NB4 (cell line): ENCODE measurements at regions not wholly inside any gene's neighbourhood (a gene's known extent, or its start where the extent isn't known, plus 50 kb on each side); places are given as distances from the start of the nearest gene placed in this dataset.

Experiments
- DNase-seq: peaks from one replicate; pipeline ENCODE4 v3.0.0; 2010; ENCODE audit warnings: low read depth
- H3K4me3 ChIP-seq: one replicate; pipeline ENCODE4 v1.5.1; 2011; ENCODE audit warnings: mild to moderate bottlenecking, low read depth, low read length, moderate library complexity
- MYC ChIP-seq: IDR thresholded peaks from 2 replicates; pipeline ENCODE4 v1.6.1; 2011; ENCODE audit warnings: low read depth, low read length
- POLR2A ChIP-seq: IDR thresholded peaks from 2 replicates; pipeline ENCODE4 v1.6.1; 2011; ENCODE audit warnings: mild to moderate bottlenecking; ENCODE audit not compliant: insufficient read length; ENCODE audit errors: extremely low read depth
- TF ChIP-seq, protein P1 (sequence below): IDR thresholded peaks from one replicate; pipeline ENCODE4 v1.5.1; 2012; ENCODE audit warnings: low read depth, low read length
- TF ChIP-seq, protein P2 (sequence below): IDR thresholded peaks from 2 replicates; pipeline ENCODE4 v1.6.1; 2011; ENCODE audit warnings: low read depth, low read length

DNA sequence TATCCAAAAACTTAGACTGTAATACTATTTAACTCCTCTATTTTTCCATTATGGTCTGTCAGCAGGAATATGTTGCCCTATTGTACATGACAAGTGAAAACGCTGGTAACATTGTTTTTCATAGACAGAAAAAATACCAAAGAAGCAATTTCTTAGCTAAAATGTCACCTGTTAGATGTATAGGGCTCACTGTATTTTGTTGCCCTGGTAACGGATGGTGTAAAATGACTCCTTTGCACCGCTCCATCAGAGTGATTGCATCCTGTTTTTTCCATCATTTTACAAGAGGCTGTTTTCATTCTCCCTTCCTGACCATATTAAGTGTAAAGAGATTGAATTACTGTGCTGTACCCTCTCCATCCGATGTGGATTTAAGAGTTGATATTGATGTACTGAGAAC, 460.1 kb upstream of the TLE4 start:
- no peak overlapping the region for H3K4me3 ChIP-seq
- TF ChIP-seq, protein P1, sequence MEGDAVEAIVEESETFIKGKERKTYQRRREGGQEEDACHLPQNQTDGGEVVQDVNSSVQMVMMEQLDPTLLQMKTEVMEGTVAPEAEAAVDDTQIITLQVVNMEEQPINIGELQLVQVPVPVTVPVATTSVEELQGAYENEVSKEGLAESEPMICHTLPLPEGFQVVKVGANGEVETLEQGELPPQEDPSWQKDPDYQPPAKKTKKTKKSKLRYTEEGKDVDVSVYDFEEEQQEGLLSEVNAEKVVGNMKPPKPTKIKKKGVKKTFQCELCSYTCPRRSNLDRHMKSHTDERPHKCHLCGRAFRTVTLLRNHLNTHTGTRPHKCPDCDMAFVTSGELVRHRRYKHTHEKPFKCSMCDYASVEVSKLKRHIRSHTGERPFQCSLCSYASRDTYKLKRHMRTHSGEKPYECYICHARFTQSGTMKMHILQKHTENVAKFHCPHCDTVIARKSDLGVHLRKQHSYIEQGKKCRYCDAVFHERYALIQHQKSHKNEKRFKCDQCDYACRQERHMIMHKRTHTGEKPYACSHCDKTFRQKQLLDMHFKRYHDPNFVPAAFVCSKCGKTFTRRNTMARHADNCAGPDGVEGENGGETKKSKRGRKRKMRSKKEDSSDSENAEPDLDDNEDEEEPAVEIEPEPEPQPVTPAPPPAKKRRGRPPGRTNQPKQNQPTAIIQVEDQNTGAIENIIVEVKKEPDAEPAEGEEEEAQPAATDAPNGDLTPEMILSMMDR: no peak
- no peak for TF ChIP-seq POLR2A
- TF ChIP-seq, protein P2, sequence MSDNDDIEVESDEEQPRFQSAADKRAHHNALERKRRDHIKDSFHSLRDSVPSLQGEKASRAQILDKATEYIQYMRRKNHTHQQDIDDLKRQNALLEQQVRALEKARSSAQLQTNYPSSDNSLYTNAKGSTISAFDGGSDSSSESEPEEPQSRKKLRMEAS: no peak
- TF ChIP-seq MYC: no peak
- DNase-seq: no peak

- TF ChIP-seq, protein P1: no peak
- no peak overlapping the region for H3K4me3 ChIP-seq
- no peak for DNase-seq
Observed at GRCh38 chr9:79115176-79115575, 456.6 kb upstream of the TLE4 start.

DNA sequence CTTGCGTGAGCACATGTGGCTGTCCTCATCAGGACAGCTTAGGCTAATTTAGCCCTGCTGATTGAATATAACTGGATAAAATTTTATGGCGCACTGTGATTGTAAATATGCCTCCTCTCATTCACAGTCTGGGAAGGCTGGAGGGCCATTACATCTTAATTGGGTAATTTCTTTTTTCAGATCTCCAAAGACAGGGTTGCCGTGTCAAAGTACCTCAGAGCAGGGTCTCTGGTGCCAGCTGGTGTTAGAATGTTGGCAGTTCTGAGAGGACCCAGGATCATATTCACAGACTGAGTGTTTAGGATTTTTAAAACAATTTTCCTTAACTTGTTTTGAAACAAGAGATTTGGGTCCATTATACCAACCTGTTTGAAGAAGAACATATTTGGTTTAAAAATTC, 455.7 kb upstream of the TLE4 start:
- H3K4me3 ChIP-seq: no peak overlapping the region
- no peak for DNase-seq
- TF ChIP-seq POLR2A (no peak), MYC (no peak)
- TF ChIP-seq, protein P1: no peak
- TF ChIP-seq, protein P2: no peak

- no peak overlapping the region for H3K4me3 ChIP-seq
- no peak for TF ChIP-seq POLR2A
- TF ChIP-seq MYC: no peak
- TF ChIP-seq, protein P1: no peak
- TF ChIP-seq, protein P2: no peak
- no peak for DNase-seq
Observed at GRCh38 chr9:79116709-79117108, 455.1 kb upstream of the TLE4 start.

- H3K4me3 ChIP-seq: no peak overlapping the region
- TF ChIP-seq, protein P2: no peak
- no peak for DNase-seq
Observed at GRCh38 chr9:79120533-79120932, 451.2 kb upstream of the TLE4 start.

DNA sequence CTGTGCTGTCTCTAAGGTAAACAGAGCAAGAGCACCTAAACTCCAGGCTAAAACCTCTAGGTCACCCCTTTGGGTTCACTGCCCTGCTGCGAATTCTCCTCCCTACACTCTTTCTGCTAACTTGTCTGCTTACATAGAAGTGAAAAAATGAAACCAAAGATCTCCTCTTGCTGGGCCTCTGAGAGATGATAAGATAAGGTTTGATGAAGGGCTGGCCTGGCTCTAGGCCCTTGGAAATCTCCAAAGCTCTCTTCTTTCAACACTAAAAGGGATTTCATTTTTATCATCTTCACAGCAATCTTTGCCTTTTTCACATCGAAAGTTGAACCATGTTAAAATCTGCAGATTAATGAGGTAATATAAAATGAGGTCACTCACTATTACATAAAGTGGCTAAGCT, 450.8 kb upstream of the TLE4 start:
- no peak for DNase-seq
- TF ChIP-seq POLR2A (no peak), MYC (no peak)
- TF ChIP-seq, protein P2: no peak
- TF ChIP-seq, protein P1: no peak
- no peak overlapping the region for H3K4me3 ChIP-seq
